ENCODE measurements at regions not wholly inside any gene's neighbourhood (a gene's known extent, or its start where the extent isn't known, plus 50 kb on each side); places are given as distances from the start of the nearest gene placed in this dataset.

- no peak for ATAC-seq
- no peak overlapping the region for H3K4me3 Mint-ChIP-seq
- H3K36me3 Mint-ChIP-seq = peaks cover 12% of the 10 kb centered on the region
- peaks cover 9% of the 10 kb centered on the region for H3K27me3 Mint-ChIP-seq
- CTCF ChIA-PET = no interaction called here
- H3K4me1 Mint-ChIP-seq = no peaks in the 10 kb centered on the region
- DNase-seq = no peak
- H3K9me3 Mint-ChIP-seq (ENCODE audit: low read depth) = peaks cover 11% of the 10 kb centered on the region
- H3K27ac Mint-ChIP-seq = no peak overlapping the region
Measured at GRCh38 chr13:48761256-48761655, 107.5 kb downstream of the CYSLTR2 start.

GRCh38 chr13:48769107-48769704 lies 115.5 kb downstream of the CYSLTR2 start:
- Mint-ChIP-seq H3K9me3 (ENCODE audit: low read depth) (peaks cover 4% of the 10 kb centered on the region), H3K4me1 (peaks cover 29% of the 10 kb centered on the region), H3K4me3 (no peak overlapping the region), H3K36me3 (peaks cover 12% of the 10 kb centered on the region), H3K27me3 (peaks cover 22% of the 10 kb centered on the region), H3K27ac (no peak overlapping the region)
- DNase-seq (peak; percentile 90), ATAC-seq (peak; percentile 96)
- CTCF ChIA-PET = interaction anchor here (0.6 to 8.5 kb wide), 34 partner anchors 15 to 731 kb away, joined by 3 to 119 read pairs (median 4); partner anchors contain the start of genes CYSLTR2, FNDC3A, NUDT15 and RCBTB2

- Mint-ChIP-seq H3K27me3 (peaks cover 20% of the 10 kb centered on the region), H3K4me3 (no peak overlapping the region), H3K4me1 (peaks cover 32% of the 10 kb centered on the region), H3K9me3 (ENCODE audit: low read depth) (no peaks in the 10 kb centered on the region), H3K27ac (no peak overlapping the region), H3K36me3 (peaks cover 7% of the 10 kb centered on the region)
- ATAC-seq (no peak), DNase-seq (no peak)
- CTCF ChIA-PET = interaction anchor here (0.7 to 8.5 kb wide), 14 partner anchors 9 to 732 kb away, joined by 3 to 119 read pairs (median 4); partner anchors contain the start of gene NUDT15
Measured at GRCh38 chr13:48770372-48770771, 116.6 kb downstream of the CYSLTR2 start.

GRCh38 chr13:48772908-48773307 lies 119.2 kb downstream of the CYSLTR2 start:
- no peak overlapping the region for H3K27ac Mint-ChIP-seq

GRCh38 chr13:48773531-48774275 lies 120.0 kb downstream of the CYSLTR2 start:
- Mint-ChIP-seq H3K4me1 (peaks cover 32% of the 10 kb centered on the region), H3K4me3 (no peak overlapping the region), H3K9me3 (ENCODE audit: low read depth) (no peaks in the 10 kb centered on the region), H3K27me3 (peaks cover 14% of the 10 kb centered on the region), H3K36me3 (no peaks in the 10 kb centered on the region), H3K27ac (no peak overlapping the region)
- ATAC-seq = no peak
- DNase-seq = no peak
- CTCF ChIA-PET = interaction anchor here (1.2 to 8.5 kb wide), 3 partner anchors 23 to 193 kb away, joined by 4 to 119 read pairs (median 4); no protein-coding TSS in a partner anchor

More at GRCh38 chr13:48772908-48773307, 119.2 kb downstream of the CYSLTR2 start:
- Mint-ChIP-seq H3K9me3 (ENCODE audit: low read depth) (no peaks in the 10 kb centered on the region), H3K4me1 (peaks cover 32% of the 10 kb centered on the region), H3K36me3 (peaks cover 2% of the 10 kb centered on the region), H3K27me3 (peaks cover 16% of the 10 kb centered on the region), H3K4me3 (no peak overlapping the region)
- DNase-seq = no peak
- ATAC-seq = no peak
- CTCF ChIA-PET = interaction anchor here (1.1 to 8.5 kb wide), 3 partner anchors 22 to 177 kb away, joined by 3 to 119 read pairs (median 4); no protein-coding TSS in a partner anchor

- peaks cover 2% of the 10 kb centered on the region for H3K36me3 Mint-ChIP-seq
- H3K9me3 Mint-ChIP-seq (ENCODE audit: low read depth) = peaks cover 5% of the 10 kb centered on the region
- peaks cover 21% of the 10 kb centered on the region for H3K4me1 Mint-ChIP-seq
- CTCF ChIA-PET = no interaction called here
- ATAC-seq = no peak
- H3K27me3 Mint-ChIP-seq = peaks cover 14% of the 10 kb centered on the region
- no peak overlapping the region for H3K27ac Mint-ChIP-seq
- H3K4me3 Mint-ChIP-seq = no peak overlapping the region
- no peak for DNase-seq
Measured at GRCh38 chr13:48775285-48775684, 121.6 kb downstream of the CYSLTR2 start.

- no peak for ATAC-seq
- Mint-ChIP-seq H3K4me1 (peaks cover 20% of the 10 kb centered on the region), H3K9me3 (ENCODE audit: low read depth) (peaks cover 7% of the 10 kb centered on the region), H3K4me3 (no peak overlapping the region), H3K36me3 (peaks cover 2% of the 10 kb centered on the region), H3K27ac (no peak overlapping the region), H3K27me3 (peaks cover 15% of the 10 kb centered on the region)
- CTCF ChIA-PET = no interaction called here
- no peak for DNase-seq
Measured at GRCh38 chr13:48775804-48776203, 122.1 kb downstream of the CYSLTR2 start.

- CTCF ChIA-PET = no interaction called here
- no peak overlapping the region for H3K4me3 Mint-ChIP-seq
- H3K4me1 Mint-ChIP-seq = peaks cover 20% of the 10 kb centered on the region
- peaks cover 9% of the 10 kb centered on the region for H3K9me3 Mint-ChIP-seq (ENCODE audit: low read depth)
- H3K27ac Mint-ChIP-seq = no peak overlapping the region
- peaks cover 4% of the 10 kb centered on the region for H3K36me3 Mint-ChIP-seq
- H3K27me3 Mint-ChIP-seq = peaks cover 17% of the 10 kb centered on the region
- no peak for ATAC-seq
- no peak for DNase-seq
Measured at GRCh38 chr13:48776401-48776800, 122.7 kb downstream of the CYSLTR2 start.

- no peak overlapping the region for H3K4me3 Mint-ChIP-seq
- no peak for ATAC-seq
- no peak overlapping the region for H3K27ac Mint-ChIP-seq
- peaks cover 19% of the 10 kb centered on the region for H3K27me3 Mint-ChIP-seq
- peaks cover 3% of the 10 kb centered on the region for H3K4me1 Mint-ChIP-seq
- peaks cover 6% of the 10 kb centered on the region for H3K36me3 Mint-ChIP-seq
- H3K9me3 Mint-ChIP-seq (ENCODE audit: low read depth) = peaks cover 11% of the 10 kb centered on the region
- DNase-seq = no peak
- CTCF ChIA-PET = no interaction called here
Measured at GRCh38 chr13:48778610-48779009, 124.9 kb downstream of the CYSLTR2 start.

GRCh38 chr13:48780713-48781341 lies 127.1 kb downstream of the CYSLTR2 start:
- peaks cover 15% of the 10 kb centered on the region for H3K27me3 Mint-ChIP-seq
- DNase-seq = no peak
- peaks cover 6% of the 10 kb centered on the region for H3K36me3 Mint-ChIP-seq

GRCh38 chr13:48782429-48782840 lies 128.7 kb downstream of the CYSLTR2 start:
- Mint-ChIP-seq H3K4me1 (no peaks in the 10 kb centered on the region), H3K4me3 (no peak overlapping the region), H3K27me3 (peaks cover 12% of the 10 kb centered on the region), H3K9me3 (ENCODE audit: low read depth) (peaks cover 11% of the 10 kb centered on the region), H3K36me3 (peaks cover 6% of the 10 kb centered on the region), H3K27ac (no peak overlapping the region)
- DNase-seq (no peak), ATAC-seq (no peak)
- CTCF ChIA-PET = interaction anchor here (0.6 to 1.0 kb wide), 2 partner anchors 40 to 519 kb away, joined by 3 read pairs; no protein-coding TSS in a partner anchor

More at GRCh38 chr13:48780713-48781341, 127.1 kb downstream of the CYSLTR2 start:
- CTCF ChIA-PET = no interaction called here
- Mint-ChIP-seq H3K9me3 (ENCODE audit: low read depth) (peaks cover 11% of the 10 kb centered on the region), H3K27ac (no peak overlapping the region), H3K4me1 (no peaks in the 10 kb centered on the region), H3K4me3 (no peak overlapping the region)
- ATAC-seq = no peak

GRCh38 chr13:48783181-48783630 lies 129.5 kb downstream of the CYSLTR2 start:
- CTCF ChIA-PET = no interaction called here
- no peak overlapping the region for H3K27ac Mint-ChIP-seq
- DNase-seq = no peak
- H3K4me1 Mint-ChIP-seq = no peaks in the 10 kb centered on the region
- no peak for ATAC-seq
- peaks cover 11% of the 10 kb centered on the region for H3K9me3 Mint-ChIP-seq (ENCODE audit: low read depth)
- peaks cover 6% of the 10 kb centered on the region for H3K36me3 Mint-ChIP-seq
- no peak overlapping the region for H3K4me3 Mint-ChIP-seq
- H3K27me3 Mint-ChIP-seq = peaks cover 10% of the 10 kb centered on the region

GRCh38 chr13:48783695-48784230 lies 130.0 kb downstream of the CYSLTR2 start:
- Mint-ChIP-seq H3K36me3 (peaks cover 6% of the 10 kb centered on the region), H3K4me1 (no peaks in the 10 kb centered on the region), H3K9me3 (ENCODE audit: low read depth) (peaks cover 11% of the 10 kb centered on the region), H3K4me3 (no peak overlapping the region), H3K27me3 (peaks cover 9% of the 10 kb centered on the region), H3K27ac (no peak overlapping the region)
- no peak for DNase-seq
- ATAC-seq = no peak
- CTCF ChIA-PET = no interaction called here

All from activated CD8-positive, alpha-beta memory T cell treated with anti-CD3 and anti-CD28 coated beads, Interleukin-2, amount 10 ng/mL, durations not matched to agents 7 days and 5 days (primary cell).